A549 (cell line): ENCODE measurements at regions not wholly inside any gene's neighbourhood (a gene's known extent, or its start where the extent isn't known, plus 50 kb on each side); places are given as distances from the start of the nearest gene placed in this dataset.

Experiments used
- CEBPB ChIP-seq, 2 experiments: fragments of >200 bp in 1 of 2; sonication (Bioruptor Twin) in 1 of 2; formaldehyde crosslinking in 1 of 2; IDR thresholded peaks; 2 replicates each; pipeline ENCODE4 v1.6.1; 2012 to 2016
- CHD2 ChIP-seq: fragments of 150-350 bp; IDR thresholded peaks from 2 replicates; pipeline ENCODE4 v1.6.1; 2014; ENCODE audit warnings: low read length; ENCODE audit not compliant: partially characterized antibody
- EHMT2 ChIP-seq: fragments of 200-600 bp; sonication (generic); IDR thresholded peaks from 2 replicates; pipeline ENCODE4 v1.6.1; 2016; ENCODE audit warnings: antibody characterized with exemption, low read depth, mild to moderate bottlenecking, moderate library complexity
- ESRRA ChIP-seq: fragments of 150-350 bp; IDR thresholded peaks from 2 replicates; pipeline ENCODE4 v1.6.1; 2014; ENCODE audit warnings: mild to moderate bottlenecking, low read length, borderline replicate concordance
- PBX3 ChIP-seq: IDR thresholded peaks from 2 replicates; pipeline ENCODE4 v1.6.1; 2012
- POLR2A ChIP-seq: IDR thresholded peaks from 2 replicates; pipeline ENCODE4 v1.6.1; 2012; ENCODE audit warnings: mild to moderate bottlenecking, low read length
- RAD21 ChIP-seq, 2 experiments: fragments of >200 bp in 1 of 2; sonication (Bioruptor Twin) in 1 of 2; formaldehyde crosslinking in 1 of 2; IDR thresholded peaks in 1 of 2; conservative IDR thresholded peaks in 1 of 2; 2 replicates in 1 of 2; 3 replicates in 1 of 2; pipeline ENCODE4 v1.6.1; 2012 to 2018; ENCODE audit warnings: inconsistent platforms in 1 of 2
- RCOR1 ChIP-seq: fragments of 150-350 bp; IDR thresholded peaks from 2 replicates; pipeline ENCODE4 v1.6.1; 2014; ENCODE audit warnings: antibody characterized with exemption, low read length, low read depth
- TFCP2L1 ChIP-seq: fragments of 250-450 bp; sonication (Bioruptor Pico); IDR thresholded peaks from 2 replicates; pipeline ENCODE4 v1.5.0; 2021; ENCODE audit warnings: mild to moderate bottlenecking
- ZFP36 ChIP-seq: fragments of 450-650 bp; IDR thresholded peaks from 2 replicates; pipeline ENCODE4 v1.6.1; 2014; ENCODE audit warnings: borderline replicate concordance; ENCODE audit not compliant: partially characterized antibody
- ZSCAN20 ChIP-seq: fragments of 250-450 bp; sonication (Bioruptor Pico); IDR thresholded peaks from 2 replicates; pipeline ENCODE4 v1.8.0; 2022; ENCODE audit warnings: mild to moderate bottlenecking, moderate library complexity
- TF ChIP-seq, protein P1 (sequence below): fragments of >200 bp; sonication (Bioruptor Twin); formaldehyde crosslinking; IDR thresholded peaks from 3 replicates; pipeline ENCODE4 v1.5.1; 2016
- TF ChIP-seq, protein P2 (sequence below): fragments of >200 bp; sonication (Bioruptor Twin); formaldehyde crosslinking; IDR thresholded peaks from 2 replicates; pipeline ENCODE4 v1.6.1; 2016

DNA sequence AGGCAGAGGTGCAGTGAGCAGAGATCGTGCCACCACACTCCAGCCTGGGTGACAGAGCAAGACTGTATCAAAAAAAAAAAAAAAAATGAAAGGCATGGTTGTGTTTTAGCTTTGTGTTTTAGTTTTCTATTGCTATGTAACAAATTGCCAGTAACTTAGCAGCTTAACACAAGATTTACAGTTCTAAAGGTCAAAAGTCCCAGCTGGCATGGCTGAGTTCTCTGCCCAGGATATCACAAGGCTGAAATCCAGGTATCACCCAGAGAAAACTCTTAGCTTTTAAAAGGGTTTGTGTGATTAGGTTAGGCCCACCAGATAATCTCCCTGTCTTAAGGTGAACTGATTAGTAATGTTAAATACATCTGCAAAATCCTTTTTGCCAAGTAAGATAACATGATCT, 107.7 kb upstream of the YPEL5 start:
- no peak for TF ChIP-seq RCOR1
- no peak for TF ChIP-seq POLR2A
- TF ChIP-seq, protein P1, sequence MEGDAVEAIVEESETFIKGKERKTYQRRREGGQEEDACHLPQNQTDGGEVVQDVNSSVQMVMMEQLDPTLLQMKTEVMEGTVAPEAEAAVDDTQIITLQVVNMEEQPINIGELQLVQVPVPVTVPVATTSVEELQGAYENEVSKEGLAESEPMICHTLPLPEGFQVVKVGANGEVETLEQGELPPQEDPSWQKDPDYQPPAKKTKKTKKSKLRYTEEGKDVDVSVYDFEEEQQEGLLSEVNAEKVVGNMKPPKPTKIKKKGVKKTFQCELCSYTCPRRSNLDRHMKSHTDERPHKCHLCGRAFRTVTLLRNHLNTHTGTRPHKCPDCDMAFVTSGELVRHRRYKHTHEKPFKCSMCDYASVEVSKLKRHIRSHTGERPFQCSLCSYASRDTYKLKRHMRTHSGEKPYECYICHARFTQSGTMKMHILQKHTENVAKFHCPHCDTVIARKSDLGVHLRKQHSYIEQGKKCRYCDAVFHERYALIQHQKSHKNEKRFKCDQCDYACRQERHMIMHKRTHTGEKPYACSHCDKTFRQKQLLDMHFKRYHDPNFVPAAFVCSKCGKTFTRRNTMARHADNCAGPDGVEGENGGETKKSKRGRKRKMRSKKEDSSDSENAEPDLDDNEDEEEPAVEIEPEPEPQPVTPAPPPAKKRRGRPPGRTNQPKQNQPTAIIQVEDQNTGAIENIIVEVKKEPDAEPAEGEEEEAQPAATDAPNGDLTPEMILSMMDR: no peak
- no peak for TF ChIP-seq RAD21 (conservative IDR thresholded peaks at IDR 0.05 in 1 of 2, IDR thresholded peaks at IDR 0.05 in 1 of 2)
- no peak for TF ChIP-seq CEBPB (IDR thresholded peaks at IDR 0.05)
- no peak for TF ChIP-seq ZSCAN20 (CRISPR knock-in tag)
- TF ChIP-seq PBX3: no peak
- no peak for TF ChIP-seq ESRRA
- no peak for TF ChIP-seq TFCP2L1
- TF ChIP-seq ZFP36: no peak
- no peak for TF ChIP-seq EHMT2
- TF ChIP-seq, protein P2, sequence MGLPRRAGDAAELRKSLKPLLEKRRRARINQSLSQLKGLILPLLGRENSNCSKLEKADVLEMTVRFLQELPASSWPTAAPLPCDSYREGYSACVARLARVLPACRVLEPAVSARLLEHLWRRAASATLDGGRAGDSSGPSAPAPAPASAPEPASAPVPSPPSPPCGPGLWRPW: no peak
- TF ChIP-seq CHD2: no peak
